ENCODE measurements at regions not wholly inside any gene's neighbourhood (a gene's known extent, or its start where the extent isn't known, plus 50 kb on each side); places are given as distances from the start of the nearest gene placed in this dataset.

DNA sequence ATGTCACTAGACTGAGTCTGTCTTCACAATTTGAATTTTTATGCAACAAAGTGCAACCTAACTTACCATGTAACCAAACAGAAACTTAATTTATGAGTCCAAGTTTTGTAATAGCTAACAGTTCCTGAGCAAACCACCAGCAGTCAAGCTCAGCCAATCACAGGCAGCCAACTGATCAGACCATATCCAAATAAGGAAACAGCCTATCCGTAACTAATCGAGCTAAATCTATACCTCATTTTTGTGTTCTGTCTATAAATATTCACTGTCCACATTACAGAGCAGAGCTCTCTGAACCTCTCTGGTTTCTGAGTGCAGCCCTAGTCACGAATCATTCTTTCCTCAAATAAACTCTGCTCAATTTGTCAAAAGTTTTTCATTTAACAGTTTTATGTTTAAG is 367.6 kb downstream of the PRR32 start:
- TF ChIP-seq, protein P1, sequence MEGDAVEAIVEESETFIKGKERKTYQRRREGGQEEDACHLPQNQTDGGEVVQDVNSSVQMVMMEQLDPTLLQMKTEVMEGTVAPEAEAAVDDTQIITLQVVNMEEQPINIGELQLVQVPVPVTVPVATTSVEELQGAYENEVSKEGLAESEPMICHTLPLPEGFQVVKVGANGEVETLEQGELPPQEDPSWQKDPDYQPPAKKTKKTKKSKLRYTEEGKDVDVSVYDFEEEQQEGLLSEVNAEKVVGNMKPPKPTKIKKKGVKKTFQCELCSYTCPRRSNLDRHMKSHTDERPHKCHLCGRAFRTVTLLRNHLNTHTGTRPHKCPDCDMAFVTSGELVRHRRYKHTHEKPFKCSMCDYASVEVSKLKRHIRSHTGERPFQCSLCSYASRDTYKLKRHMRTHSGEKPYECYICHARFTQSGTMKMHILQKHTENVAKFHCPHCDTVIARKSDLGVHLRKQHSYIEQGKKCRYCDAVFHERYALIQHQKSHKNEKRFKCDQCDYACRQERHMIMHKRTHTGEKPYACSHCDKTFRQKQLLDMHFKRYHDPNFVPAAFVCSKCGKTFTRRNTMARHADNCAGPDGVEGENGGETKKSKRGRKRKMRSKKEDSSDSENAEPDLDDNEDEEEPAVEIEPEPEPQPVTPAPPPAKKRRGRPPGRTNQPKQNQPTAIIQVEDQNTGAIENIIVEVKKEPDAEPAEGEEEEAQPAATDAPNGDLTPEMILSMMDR (IDR thresholded peaks at IDR 0.05): no peak
- TF ChIP-seq POLR2A (IDR thresholded peaks at IDR 0.05): no peak
